GM12875 (cell line): ENCODE measurements at regions not wholly inside any gene's neighbourhood (a gene's known extent, or its start where the extent isn't known, plus 50 kb on each side); places are given as distances from the start of the nearest gene placed in this dataset.
"Not testable (repeated sequence)": the region's sequence is repeated elsewhere in the genome, so short reads cannot be mapped to it uniquely, and the experiment has no call there.

Experiments
- H3K4me3 ChIP-seq: one replicate; pipeline ENCODE4 v1.5.1; 2011; ENCODE audit warnings: low read depth, low read length, control low read depth
- CTCF ChIP-seq: IDR thresholded peaks from 2 replicates; pipeline ENCODE4 v1.5.1; 2011; ENCODE audit warnings: low read depth, mild to moderate bottlenecking, control low read depth, inconsistent platforms, low read length, moderate library complexity, borderline replicate concordance; ENCODE audit not compliant: insufficient read depth

DNA sequence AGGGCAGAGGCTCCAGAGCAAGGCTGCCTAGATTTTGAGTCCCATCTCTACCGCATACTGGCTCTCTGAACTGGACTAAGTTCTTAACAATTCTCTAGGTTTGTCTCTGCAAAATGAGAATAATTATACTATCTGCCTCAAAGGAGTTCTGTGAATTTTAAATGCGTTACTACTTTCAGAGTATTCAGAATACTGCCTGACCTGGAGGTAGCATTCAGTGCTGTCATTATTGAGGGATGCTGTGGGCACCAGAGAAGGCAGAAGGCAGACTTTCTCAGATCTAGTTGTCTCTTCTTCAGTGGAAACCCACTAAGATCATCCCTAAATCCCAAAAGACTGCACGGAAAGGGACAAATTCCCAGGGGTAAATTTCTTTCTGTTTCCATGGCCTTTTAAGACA is 147.4 kb upstream of the RORA start:
- no peak overlapping the region for H3K4me3 ChIP-seq
- TF ChIP-seq CTCF = no peak

GRCh38 chr15:61374848-61375247 is 145.7 kb upstream of the RORA start:
- TF ChIP-seq CTCF = no peak

GRCh38 chr15:61367953-61368352 is 138.9 kb upstream of the RORA start:
- no peak for TF ChIP-seq CTCF
- H3K4me3 ChIP-seq = no peak overlapping the region

More at GRCh38 chr15:61374848-61375247, 145.7 kb upstream of the RORA start:
- H3K4me3 ChIP-seq = no peak overlapping the region

- no peak for TF ChIP-seq CTCF
- no peak overlapping the region for H3K4me3 ChIP-seq
These were observed 135.8 kb upstream of the RORA start for GRCh38 chr15:61364871-61365270.

GRCh38 chr15:61362912-61363311 is 133.8 kb upstream of the RORA start:
- not testable (repeated sequence) for H3K4me3 ChIP-seq

GRCh38 chr15:61344293-61344692 is 115.2 kb upstream of the RORA start:
- no peak for TF ChIP-seq CTCF
- H3K4me3 ChIP-seq = no peak overlapping the region

GRCh38 chr15:61342390-61342789 is 113.3 kb upstream of the RORA start:
- TF ChIP-seq CTCF = no peak

GRCh38 chr15:61339516-61339915 is 110.4 kb upstream of the RORA start:
- TF ChIP-seq CTCF = no peak

More at GRCh38 chr15:61342390-61342789, 113.3 kb upstream of the RORA start:
- H3K4me3 ChIP-seq = no peak overlapping the region

More at GRCh38 chr15:61339516-61339915, 110.4 kb upstream of the RORA start:
- H3K4me3 ChIP-seq = no peak overlapping the region
